ENCODE measurements at regions not wholly inside any gene's neighbourhood (a gene's known extent, or its start where the extent isn't known, plus 50 kb on each side); places are given as distances from the start of the nearest gene placed in this dataset.
A peak's percentile ranks its signal among the peaks of the same experiment; 100 is the strongest.

GRCh38 chr4:14078326-14078725, 450.8 kb upstream of the BOD1L1 start:
- DNase-seq (ENCODE audit: low read depth in 4 of 4, low spot score in 3 of 4): no peak

GRCh38 chr4:14079601-14080000, 452.1 kb upstream of the BOD1L1 start:
- no peak for DNase-seq (ENCODE audit: low read depth in 4 of 4, low spot score in 3 of 4)

GRCh38 chr4:14083150-14083549, 455.6 kb upstream of the BOD1L1 start:
- peak; percentile 12 to 35 (median 22) for DNase-seq (ENCODE audit: low read depth in 4 of 4, low spot score in 3 of 4)

GRCh38 chr4:14084598-14084997, 457.1 kb upstream of the BOD1L1 start:
- DNase-seq (ENCODE audit: low read depth in 4 of 4, low spot score in 3 of 4): no peak

- DNase-seq (ENCODE audit: low read depth in 4 of 4, low spot score in 3 of 4): no peak
Measured at GRCh38 chr4:14087459-14087858, 459.9 kb upstream of the BOD1L1 start.

- DNase-seq (ENCODE audit: low read depth in 4 of 4, low spot score in 3 of 4): no peak
Measured at GRCh38 chr4:14087921-14088320, 460.4 kb upstream of the BOD1L1 start.

- no peak for DNase-seq (ENCODE audit: low read depth in 4 of 4, low spot score in 3 of 4)
Measured at GRCh38 chr4:14091531-14091930, 464.0 kb upstream of the BOD1L1 start.

GRCh38 chr4:14091966-14092365, 464.4 kb upstream of the BOD1L1 start:
- no peak for DNase-seq (ENCODE audit: low read depth in 4 of 4, low spot score in 3 of 4)

- no peak for DNase-seq (ENCODE audit: low read depth in 4 of 4, low spot score in 3 of 4)
Measured at GRCh38 chr4:14092741-14093140, 465.2 kb upstream of the BOD1L1 start.

- no peak for DNase-seq (ENCODE audit: low read depth in 4 of 4, low spot score in 3 of 4)
Measured at GRCh38 chr4:14095831-14096230, 468.3 kb upstream of the BOD1L1 start.

- DNase-seq (ENCODE audit: low read depth in 4 of 4, low spot score in 3 of 4): no peak
Measured at GRCh38 chr4:14096396-14096965, 469.0 kb upstream of the BOD1L1 start.

GRCh38 chr4:14100349-14100748, 472.8 kb upstream of the BOD1L1 start:
- DNase-seq (ENCODE audit: low read depth in 4 of 4, low spot score in 3 of 4): no peak

GRCh38 chr4:14110407-14110806, 482.9 kb upstream of the BOD1L1 start:
- no peak for DNase-seq (ENCODE audit: low read depth in 4 of 4, low spot score in 3 of 4)

- DNase-seq (ENCODE audit: low read depth in 4 of 4, low spot score in 3 of 4): no peak
Measured at GRCh38 chr4:14111730-14112181, 484.2 kb upstream of the BOD1L1 start.

- no peak for DNase-seq (ENCODE audit: low read depth in 4 of 4, low spot score in 3 of 4)
Measured at GRCh38 chr4:14115106-14115505, 487.6 kb upstream of the BOD1L1 start.

GRCh38 chr4:14117575-14118238, 490.2 kb upstream of the BOD1L1 start:
- DNase-seq (ENCODE audit: low read depth in 4 of 4, low spot score in 3 of 4): no peak

- no peak for DNase-seq (ENCODE audit: low read depth in 4 of 4, low spot score in 3 of 4)
Measured at GRCh38 chr4:14124816-14125215, 497.3 kb upstream of the BOD1L1 start.

GRCh38 chr4:14125375-14126129, 498.0 kb upstream of the BOD1L1 start:
- no peak for DNase-seq (ENCODE audit: low read depth in 4 of 4, low spot score in 3 of 4)

- DNase-seq (ENCODE audit: low read depth in 4 of 4, low spot score in 3 of 4): no peak
Measured at GRCh38 chr4:14130551-14130950, 503.0 kb upstream of the BOD1L1 start.

GRCh38 chr4:14131335-14131734, 503.8 kb upstream of the BOD1L1 start:
- no peak for DNase-seq (ENCODE audit: low read depth in 4 of 4, low spot score in 3 of 4)

- DNase-seq (ENCODE audit: low read depth in 4 of 4, low spot score in 3 of 4): no peak
Measured at GRCh38 chr4:14132301-14132700, 504.8 kb upstream of the BOD1L1 start.

- no peak for DNase-seq (ENCODE audit: low read depth in 4 of 4, low spot score in 3 of 4)
Measured at GRCh38 chr4:14138106-14138505, 510.6 kb upstream of the BOD1L1 start.
